Endothelial cell of umbilical vein (primary cell): ENCODE measurements at regions not wholly inside any gene's neighbourhood (a gene's known extent, or its start where the extent isn't known, plus 50 kb on each side); places are given as distances from the start of the nearest gene placed in this dataset.

Experiments used
- BruUV-seq: library from RNA; stranded (reverse); fragments of 400-500 nt; replicated peaks from 2 replicates; lab custom pipeline; 2021; lab: Mats Ljungman, UMichigan
- CTCF ChIA-PET: fragments of 300-600, 350-600 bp; sonication (Branson Sonifier 250); formaldehyde crosslinking; loops from one replicate; lab custom pipeline; 2021; ENCODE audit warnings: antibody characterized with exemption, inconsistent platforms; lab: Charles Lee
- POLR2A ChIA-PET: fragments of 300-600, 350-600 bp; sonication (Branson Sonifier 250); formaldehyde crosslinking; loops from one replicate; lab custom pipeline; 2021; ENCODE audit warnings: antibody characterized with exemption, inconsistent platforms; lab: Charles Lee
- DNase-seq: peaks from one replicate; pipeline ENCODE4 v3.0.0-alpha.2; 2011; ENCODE audit warnings: low read depth, low spot score
- FAIRE-seq: peaks from 2 replicates; lab custom pipeline; 2011; peaks lifted over from hg19 to GRCh38; lab: Jason Lieb, UNC
- H2AFZ ChIP-seq: 2 replicates; pipeline ENCODE4 v1.6.0; 2012; ENCODE audit warnings: low read depth, low read length, control low read depth, inconsistent platforms
- H3K27ac ChIP-seq: 2 replicates; pipeline ENCODE4 v1.5.1; 2011; ENCODE audit warnings: low read depth, mild to moderate bottlenecking, control low read depth, low read length, moderate library complexity; ENCODE audit not compliant: insufficient read depth
- H3K27me3 ChIP-seq, 2 experiments: 2 replicates each; pipeline versions ENCODE4 v1.6.0 to v1.6.1; 2011; ENCODE audit warnings: low read length in 2 of 2, mixed read lengths in 1 of 2; ENCODE audit not compliant: control insufficient read depth in 2 of 2, insufficient read depth in 2 of 2
- H3K36me3 ChIP-seq, 2 experiments: 2 replicates in 1 of 2; 3 replicates in 1 of 2; pipeline ENCODE4 v1.5.1; 2011; ENCODE audit warnings: low read length in 2 of 2, mild to moderate bottlenecking in 1 of 2, moderate library complexity in 1 of 2; ENCODE audit not compliant: control insufficient read depth in 2 of 2, insufficient read depth in 2 of 2; ENCODE audit errors: extremely low read depth in 1 of 2
- H3K4me1 ChIP-seq: 3 replicates; pipeline ENCODE4 v1.5.1; 2011; ENCODE audit warnings: mild to moderate bottlenecking, low read length; ENCODE audit not compliant: control insufficient read depth, insufficient read depth; ENCODE audit errors: extremely low read depth
- H3K4me2 ChIP-seq: 2 replicates; pipeline ENCODE4 v1.6.1; 2011; ENCODE audit warnings: low read length, control low read depth, mixed read lengths; ENCODE audit not compliant: insufficient read depth
- H3K4me3 ChIP-seq, 3 experiments: fragments of 200-600 bp in 1 of 3; sonication (generic), shearing (Covaris generic) in 1 of 3; replicated peaks in 1 of 3; 2 replicates each; pipeline ENCODE4 v1.5.1; 2011 to 2016; ENCODE audit warnings: control low read depth in 3 of 3, low read length in 3 of 3, mild to moderate bottlenecking in 2 of 3, inconsistent platforms in 1 of 3, low read depth in 1 of 3, moderate library complexity in 1 of 3; ENCODE audit not compliant: insufficient read depth in 1 of 3
- H3K79me2 ChIP-seq: 2 replicates; pipeline ENCODE4 v1.6.0; 2012; ENCODE audit warnings: low read length, inconsistent platforms; ENCODE audit not compliant: control insufficient read depth, insufficient read depth
- H3K9ac ChIP-seq: replicated peaks from 2 replicates; pipeline ENCODE3; 2011; ENCODE audit warnings: low read length, control low read depth; ENCODE audit not compliant: insufficient read depth; ENCODE audit errors: extremely low read depth
- H3K9me1 ChIP-seq: replicated peaks from 3 replicates; pipeline ENCODE4 v1.6.0; 2011; ENCODE audit warnings: mild to moderate bottlenecking, low read length; ENCODE audit not compliant: control insufficient read depth, insufficient read depth; ENCODE audit errors: extremely low read depth
- H3K9me3 ChIP-seq: replicated peaks from 2 replicates; pipeline ENCODE4 v1.5.1; 2012; ENCODE audit warnings: low read length, inconsistent platforms; ENCODE audit not compliant: control insufficient read depth, insufficient read depth
- H4K20me1 ChIP-seq: replicated peaks from 2 replicates; pipeline ENCODE3; 2011; ENCODE audit warnings: mild to moderate bottlenecking, low read length; ENCODE audit not compliant: control insufficient read depth, insufficient read depth; ENCODE audit errors: extremely low read depth
- EZH2 ChIP-seq: IDR thresholded peaks from 2 replicates; pipeline ENCODE4 v1.6.1; 2012; ENCODE audit warnings: borderline replicate concordance, low read depth, mild to moderate bottlenecking, moderate library complexity, low read length, inconsistent platforms; ENCODE audit not compliant: severe bottlenecking
- FOS ChIP-seq: IDR thresholded peaks from 2 replicates; pipeline ENCODE4 v1.6.1; 2011; ENCODE audit warnings: mild to moderate bottlenecking, low read length, moderate library complexity, borderline replicate concordance; ENCODE audit not compliant: insufficient read depth
- GATA2 ChIP-seq: IDR thresholded peaks from 2 replicates; pipeline ENCODE4 v1.7.0; 2011; ENCODE audit warnings: low read depth, mild to moderate bottlenecking, moderate library complexity, mixed read lengths, low read length; ENCODE audit not compliant: insufficient read length, insufficient read depth
- JUN ChIP-seq: IDR thresholded peaks from 2 replicates; pipeline ENCODE4 v1.6.1; 2011; ENCODE audit warnings: borderline replicate concordance, low read depth; ENCODE audit not compliant: insufficient read length, insufficient read depth
- MYC ChIP-seq: IDR thresholded peaks from one replicate; pipeline ENCODE4 v1.6.1; 2011; ENCODE audit warnings: mild to moderate bottlenecking, low read depth, low read length
- POLR2A ChIP-seq: IDR thresholded peaks from 2 replicates; pipeline ENCODE4 v1.6.1; 2012; ENCODE audit warnings: low read depth, mild to moderate bottlenecking, control low read depth, low read length
- POLR2AphosphoS5 ChIP-seq: IDR thresholded peaks from 2 replicates; pipeline ENCODE4 v1.6.1; 2012; ENCODE audit warnings: low read depth, mild to moderate bottlenecking, control low read depth, low read length, moderate library complexity; ENCODE audit not compliant: insufficient read depth
- dilution Hi-C: fragments of 300-500 bp; cut with MboI; formaldehyde crosslinking; loops from one replicate; pipeline ENCODE4 v1.15.0; 2019; ENCODE audit warnings: low sequenced_read_pairs; ENCODE audit not compliant: extremely low pct_ligation_motif_present
- intact Hi-C: fragments of 100-400 bp; cut with micrococcal nuclease; formaldehyde crosslinking; loops from one replicate; pipeline ENCODE4 v1.10.0; 2022
- TF ChIP-seq, protein P1 (sequence below): IDR thresholded peaks from 2 replicates; pipeline ENCODE4 v1.6.1; 2011; ENCODE audit not compliant: insufficient read depth, insufficient read length
- TF ChIP-seq, protein P2 (sequence below), 2 donors: IDR thresholded peaks; 1 replicate in 1 of 2; 2 replicates in 1 of 2; pipeline ENCODE4 v1.5.1; 2011; ENCODE audit warnings: low read length in 2 of 2, mild to moderate bottlenecking in 2 of 2, moderate library complexity in 2 of 2, control low read depth in 1 of 2, inconsistent platforms in 1 of 2, low read depth in 1 of 2; ENCODE audit not compliant: insufficient read depth in 1 of 2; ENCODE audit errors: extremely low read depth in 1 of 2

DNA sequence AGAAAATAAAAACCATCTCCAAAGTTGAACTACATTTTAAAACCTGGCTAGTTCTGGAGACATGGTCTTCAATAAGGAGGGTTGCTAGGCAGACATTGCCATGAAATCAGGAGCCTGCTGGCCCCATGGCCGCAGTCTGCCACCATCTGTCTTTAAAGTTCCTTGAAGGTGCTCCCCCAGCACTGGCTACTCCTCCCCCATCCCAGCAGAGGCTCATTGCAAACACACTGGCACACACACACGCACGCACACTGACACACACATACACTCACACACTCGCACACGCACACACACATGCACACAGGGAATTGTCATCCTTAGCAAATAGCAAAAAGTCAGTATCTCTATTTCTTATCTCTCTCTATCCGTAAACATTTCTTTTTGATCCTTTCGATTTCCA lies 68.4 kb downstream of the ZIC5 start:
- Histone ChIP-seq H2AFZ (no peak overlapping the region), H3K27ac (no peak overlapping the region), H3K9me3 (no peaks in the 10 kb centered on the region), H3K27me3 (peaks cover 13 to 18% of the 10 kb centered on the region in 2 experiments), H4K20me1 (no peaks in the 10 kb centered on the region), H3K9me1 (no peaks in the 10 kb centered on the region), H3K36me3 (no peaks in the 10 kb centered on the region), H3K9ac (no peak overlapping the region), H3K4me1 (no peaks in the 10 kb centered on the region), H3K79me2 (no peaks in the 10 kb centered on the region), H3K4me3 (no peak overlapping the region), H3K4me2 (no peak overlapping the region)
- ChIA-PET POLR2A (no interaction called here), CTCF (no interaction called here)
- dilution Hi-C loops, result no loop called here
- FAIRE-seq (no peak), DNase-seq (no peak)
- no TSS peak for BruUV-seq
- intact Hi-C loops, result loop anchor here (5.0 kb wide), 2 partner anchors 246 to 334 kb away; no protein-coding TSS in a partner anchor
- TF ChIP-seq FOS, result no peak
- no peak for TF ChIP-seq EZH2
- no peak for TF ChIP-seq JUN
- no peak for TF ChIP-seq GATA2
- TF ChIP-seq, protein P1, sequence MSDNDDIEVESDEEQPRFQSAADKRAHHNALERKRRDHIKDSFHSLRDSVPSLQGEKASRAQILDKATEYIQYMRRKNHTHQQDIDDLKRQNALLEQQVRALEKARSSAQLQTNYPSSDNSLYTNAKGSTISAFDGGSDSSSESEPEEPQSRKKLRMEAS, result no peak
- TF ChIP-seq MYC, result no peak
- no peak for TF ChIP-seq POLR2AphosphoS5
- TF ChIP-seq, protein P2, sequence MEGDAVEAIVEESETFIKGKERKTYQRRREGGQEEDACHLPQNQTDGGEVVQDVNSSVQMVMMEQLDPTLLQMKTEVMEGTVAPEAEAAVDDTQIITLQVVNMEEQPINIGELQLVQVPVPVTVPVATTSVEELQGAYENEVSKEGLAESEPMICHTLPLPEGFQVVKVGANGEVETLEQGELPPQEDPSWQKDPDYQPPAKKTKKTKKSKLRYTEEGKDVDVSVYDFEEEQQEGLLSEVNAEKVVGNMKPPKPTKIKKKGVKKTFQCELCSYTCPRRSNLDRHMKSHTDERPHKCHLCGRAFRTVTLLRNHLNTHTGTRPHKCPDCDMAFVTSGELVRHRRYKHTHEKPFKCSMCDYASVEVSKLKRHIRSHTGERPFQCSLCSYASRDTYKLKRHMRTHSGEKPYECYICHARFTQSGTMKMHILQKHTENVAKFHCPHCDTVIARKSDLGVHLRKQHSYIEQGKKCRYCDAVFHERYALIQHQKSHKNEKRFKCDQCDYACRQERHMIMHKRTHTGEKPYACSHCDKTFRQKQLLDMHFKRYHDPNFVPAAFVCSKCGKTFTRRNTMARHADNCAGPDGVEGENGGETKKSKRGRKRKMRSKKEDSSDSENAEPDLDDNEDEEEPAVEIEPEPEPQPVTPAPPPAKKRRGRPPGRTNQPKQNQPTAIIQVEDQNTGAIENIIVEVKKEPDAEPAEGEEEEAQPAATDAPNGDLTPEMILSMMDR (IDR thresholded peaks at IDR 0.05; ENCODE audit: extremely low read depth in 1 of 2, insufficient read depth in 1 of 2, low read depth in 1 of 2, low read length in 2 of 2), result no peak
- no peak for TF ChIP-seq POLR2A
